Astrocyte (in vitro differentiated cells and primary cell): ENCODE measurements at regions not wholly inside any gene's neighbourhood (a gene's known extent, or its start where the extent isn't known, plus 50 kb on each side); places are given as distances from the start of the nearest gene placed in this dataset.

ENCODE experiments used
- DNase-seq: peaks from one replicate; pipeline ENCODE4 v3.0.0-alpha.2; 2010; ENCODE audit warnings: low read depth
- FAIRE-seq: peaks from 2 replicates; lab custom pipeline; 2011; peaks lifted over from hg19 to GRCh38; lab: Jason Lieb, UNC
- H2AFZ ChIP-seq: 2 replicates; pipeline ENCODE4 v1.6.0; 2012; ENCODE audit warnings: low read depth, low read length, inconsistent platforms
- H3K27ac ChIP-seq: 2 replicates; pipeline ENCODE4 v1.5.1; 2011; ENCODE audit warnings: low read depth, low read length, inconsistent platforms
- H3K27me3 ChIP-seq: 2 replicates; pipeline ENCODE4 v1.6.0; 2011; ENCODE audit warnings: low read length, inconsistent platforms; ENCODE audit not compliant: insufficient read depth
- H3K36me3 ChIP-seq: 2 replicates; pipeline ENCODE4 v1.5.1; 2011; ENCODE audit warnings: low read length, inconsistent platforms; ENCODE audit not compliant: insufficient read depth
- H3K4me1 ChIP-seq: 2 replicates; pipeline ENCODE4 v1.5.1; 2011; ENCODE audit warnings: low read length, inconsistent platforms; ENCODE audit not compliant: insufficient read depth
- H3K4me2 ChIP-seq: 2 replicates; pipeline ENCODE4 v1.6.0; 2012; ENCODE audit warnings: low read length, inconsistent platforms
- H3K4me3 ChIP-seq: 2 replicates; pipeline ENCODE4 v1.5.1; 2011; ENCODE audit warnings: low read depth, mild to moderate bottlenecking, low read length, inconsistent platforms; ENCODE audit not compliant: insufficient read depth
- H3K79me2 ChIP-seq: 2 replicates; pipeline ENCODE4 v1.6.0; 2012; ENCODE audit warnings: mild to moderate bottlenecking, low read length, inconsistent platforms; ENCODE audit not compliant: insufficient read depth
- H3K9ac ChIP-seq: 2 replicates; pipeline ENCODE4 v1.6.0; 2012; ENCODE audit warnings: mild to moderate bottlenecking, low read length, inconsistent platforms
- H3K9me3 ChIP-seq: 2 replicates; pipeline ENCODE4 v1.5.1; 2012; ENCODE audit warnings: low read depth, mild to moderate bottlenecking, low read length, inconsistent platforms; ENCODE audit not compliant: insufficient read depth
- H4K20me1 ChIP-seq: 2 replicates; pipeline ENCODE4 v1.6.0; 2012; ENCODE audit warnings: low read length, inconsistent platforms; ENCODE audit not compliant: insufficient read depth
- H3K27ac Mint-ChIP-seq: one replicate; pipeline ENCODE4 v1.8.0; 2021; ENCODE audit warnings: mild to moderate bottlenecking, mixed read lengths; ENCODE audit not compliant: unreplicated experiment
- H3K27me3 Mint-ChIP-seq: one replicate; pipeline ENCODE4 v1.8.0; 2021; ENCODE audit warnings: low read depth, mixed read lengths; ENCODE audit not compliant: unreplicated experiment
- H3K36me3 Mint-ChIP-seq: one replicate; pipeline ENCODE4 v1.8.0; 2021; ENCODE audit warnings: low read depth, mixed read lengths; ENCODE audit not compliant: unreplicated experiment
- H3K4me1 Mint-ChIP-seq: one replicate; pipeline ENCODE4 v1.8.0; 2021; ENCODE audit warnings: low read depth, mixed read lengths; ENCODE audit not compliant: unreplicated experiment
- H3K4me3 Mint-ChIP-seq: one replicate; pipeline ENCODE4 v1.8.0; 2021; ENCODE audit warnings: mild to moderate bottlenecking, moderate library complexity, mixed read lengths; ENCODE audit not compliant: unreplicated experiment
- H3K9me3 Mint-ChIP-seq: one replicate; pipeline ENCODE4 v1.8.0; 2021; ENCODE audit warnings: mild to moderate bottlenecking, mixed read lengths; ENCODE audit not compliant: unreplicated experiment
- CTCF ChIP-seq: IDR thresholded peaks from 2 replicates; pipeline ENCODE4 v1.5.1; 2011; ENCODE audit warnings: low read depth, mild to moderate bottlenecking, inconsistent platforms, low read length, moderate library complexity; ENCODE audit not compliant: insufficient read depth
- EZH2 ChIP-seq: IDR thresholded peaks from 2 replicates; pipeline ENCODE4 v1.6.1; 2012; ENCODE audit warnings: mild to moderate bottlenecking, low read length, inconsistent platforms; ENCODE audit not compliant: insufficient read depth

GRCh38 chr16:13306161-13306995, 405.0 kb downstream of the SHISA9 start:
- Mint-ChIP-seq H3K36me3 (no peaks in the 10 kb centered on the region), H3K9me3 (peaks cover 2% of the 10 kb centered on the region), H3K27me3 (no peaks in the 10 kb centered on the region), H3K27ac (no peak overlapping the region), H3K4me3 (no peak overlapping the region), H3K4me1 (peaks cover 21% of the 10 kb centered on the region)
- DNase-seq, result peak; percentile 8
- no peak for FAIRE-seq
- TF ChIP-seq CTCF (no peak), EZH2 (no peak)
- Histone ChIP-seq H3K4me2 (no peak overlapping the region), H3K4me1 (peaks cover 13% of the 10 kb centered on the region), H3K27ac (peak overlapping the region; percentile 36), H3K9me3 (no peaks in the 10 kb centered on the region), H3K9ac (no peak overlapping the region), H3K27me3 (no peaks in the 10 kb centered on the region), H3K79me2 (no peaks in the 10 kb centered on the region), H3K4me3 (no peak overlapping the region), H2AFZ (no peak overlapping the region), H4K20me1 (no peaks in the 10 kb centered on the region), H3K36me3 (no peaks in the 10 kb centered on the region)

GRCh38 chr16:13307255-13307654, 405.9 kb downstream of the SHISA9 start:
- no peak for TF ChIP-seq EZH2
- TF ChIP-seq CTCF, result no peak
- Histone ChIP-seq H3K9ac (no peak overlapping the region), H3K27me3 (no peaks in the 10 kb centered on the region), H3K4me1 (peaks cover 13% of the 10 kb centered on the region), H3K4me2 (peak overlapping the region; percentile 51), H3K36me3 (no peaks in the 10 kb centered on the region), H3K9me3 (no peaks in the 10 kb centered on the region), H3K79me2 (no peaks in the 10 kb centered on the region), H3K4me3 (no peak overlapping the region), H3K27ac (peak overlapping the region; percentile 74), H2AFZ (no peak overlapping the region), H4K20me1 (no peaks in the 10 kb centered on the region)
- no peaks in the 10 kb centered on the region for H3K9me3 Mint-ChIP-seq
- no peak overlapping the region for H3K27ac Mint-ChIP-seq
- no peaks in the 10 kb centered on the region for H3K27me3 Mint-ChIP-seq
- peaks cover 21% of the 10 kb centered on the region for H3K4me1 Mint-ChIP-seq
- FAIRE-seq (peak; percentile 55), DNase-seq (peak; percentile 96)
- H3K4me3 Mint-ChIP-seq, result no peak overlapping the region
- H3K36me3 Mint-ChIP-seq, result no peaks in the 10 kb centered on the region

- H3K9me3 ChIP-seq, result no peaks in the 10 kb centered on the region
- H3K4me3 ChIP-seq, result no peak overlapping the region
- H3K27ac ChIP-seq, result peak overlapping the region; percentile 74
- Mint-ChIP-seq H3K9me3 (no peaks in the 10 kb centered on the region), H3K4me3 (no peak overlapping the region), H3K27me3 (no peaks in the 10 kb centered on the region), H3K36me3 (no peaks in the 10 kb centered on the region), H3K27ac (no peak overlapping the region), H3K4me1 (peaks cover 21% of the 10 kb centered on the region)
- no peak overlapping the region for H2AFZ ChIP-seq
- FAIRE-seq (no peak), DNase-seq (peak; percentile 60)
- H3K36me3 ChIP-seq, result no peaks in the 10 kb centered on the region
- no peaks in the 10 kb centered on the region for H3K79me2 ChIP-seq
- no peaks in the 10 kb centered on the region for H4K20me1 ChIP-seq
- H3K4me2 ChIP-seq, result peak overlapping the region; percentile 51
- H3K9ac ChIP-seq, result no peak overlapping the region
- TF ChIP-seq CTCF (no peak), EZH2 (no peak)
- H3K27me3 ChIP-seq, result no peaks in the 10 kb centered on the region
- peaks cover 13% of the 10 kb centered on the region for H3K4me1 ChIP-seq
Observed at GRCh38 chr16:13307851-13308250, 406.5 kb downstream of the SHISA9 start.
